ENCODE measurements at regions not wholly inside any gene's neighbourhood (a gene's known extent, or its start where the extent isn't known, plus 50 kb on each side); places are given as distances from the start of the nearest gene placed in this dataset.
"Not testable (repeated sequence)": the region's sequence is repeated elsewhere in the genome, so short reads cannot be mapped to it uniquely, and the experiment has no call there.

GRCh38 chr3:194866236-194866635 is 180.6 kb downstream of the FAM43A start:
- no peak for DNase-seq (ENCODE audit: low read depth in 2 of 2)

GRCh38 chr3:194867270-194867983 is 181.7 kb downstream of the FAM43A start:
- no peak for DNase-seq (ENCODE audit: low read depth in 2 of 2)

GRCh38 chr3:194868831-194869230 is 183.1 kb downstream of the FAM43A start:
- DNase-seq (ENCODE audit: low read depth in 2 of 2), result no peak

GRCh38 chr3:194869482-194870169 is 183.9 kb downstream of the FAM43A start:
- no peak for DNase-seq (ENCODE audit: low read depth in 2 of 2)

DNA sequence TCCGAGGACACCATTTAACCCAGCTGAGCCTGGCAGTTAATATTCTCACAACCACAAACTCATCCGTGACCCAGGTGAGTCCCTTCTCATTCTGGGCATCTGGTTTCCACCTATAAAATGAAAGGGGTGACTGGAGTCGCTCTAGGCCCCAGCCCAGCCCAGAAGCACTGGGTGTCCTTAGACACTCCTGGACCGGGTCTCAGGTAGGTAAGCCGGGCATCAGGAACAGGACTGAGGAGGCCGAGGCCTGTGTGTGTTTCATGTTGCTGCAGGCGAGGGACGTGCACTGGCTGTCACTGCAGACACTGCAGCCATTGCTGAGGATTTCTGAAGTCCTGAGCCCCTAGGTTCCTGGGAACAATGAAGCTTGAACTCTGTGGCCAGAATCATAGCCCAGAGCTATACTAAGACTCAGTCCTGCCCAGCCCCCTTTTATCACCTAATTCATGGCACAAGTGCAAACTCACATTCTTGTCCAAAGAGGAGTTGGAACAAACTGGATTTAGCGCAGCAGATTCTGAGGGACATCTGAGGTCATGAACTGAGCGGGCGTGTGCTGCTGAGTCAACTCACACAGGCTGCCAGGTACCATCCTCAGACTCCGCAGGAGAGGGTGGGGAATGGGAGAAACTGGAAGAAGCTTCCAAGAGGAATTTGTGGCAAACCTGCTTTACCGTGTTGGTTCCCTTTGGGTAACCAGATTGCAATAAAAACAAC is 184.9 kb downstream of the FAM43A start:
- DNase-seq (ENCODE audit: low read depth in 2 of 2), result no peak

DNA sequence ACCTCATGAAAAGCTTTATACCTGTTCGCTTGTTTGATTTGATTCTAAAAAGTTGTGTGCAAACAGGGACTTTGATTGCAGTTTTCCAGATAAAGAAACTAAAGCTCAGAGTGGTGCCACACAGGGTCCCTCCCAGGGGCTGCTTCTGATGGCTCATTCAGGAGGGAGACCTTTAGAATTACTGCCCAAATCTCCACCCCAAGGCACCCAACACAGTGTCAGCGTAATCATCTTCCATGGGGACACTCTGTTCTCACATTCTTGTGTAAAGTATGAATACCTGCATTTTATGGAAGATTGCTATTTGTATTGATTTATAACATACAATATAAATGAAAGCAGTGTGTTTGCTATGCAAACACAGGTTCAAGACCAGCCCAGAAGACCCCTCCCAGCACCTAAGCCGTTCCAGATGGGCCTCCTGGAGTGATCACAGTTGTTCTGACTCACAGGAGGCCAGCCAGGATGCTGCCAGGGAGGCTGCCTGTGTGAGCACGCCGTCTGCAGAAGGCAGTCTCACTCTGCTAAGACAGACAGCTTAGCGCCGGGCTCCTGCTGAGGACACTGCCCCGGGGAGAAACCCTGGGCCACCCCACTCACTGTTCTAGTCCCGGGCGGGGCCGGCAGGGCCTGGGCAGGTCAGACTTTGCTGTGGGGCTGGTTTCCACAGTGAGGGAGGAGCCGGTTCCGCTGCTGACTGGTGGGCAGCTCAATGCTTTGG is 185.6 kb downstream of the FAM43A start:
- DNase-seq (ENCODE audit: low read depth in 2 of 2), result no peak

GRCh38 chr3:194871864-194872668 is 186.4 kb downstream of the FAM43A start:
- no peak for DNase-seq (ENCODE audit: low read depth in 2 of 2)

DNA sequence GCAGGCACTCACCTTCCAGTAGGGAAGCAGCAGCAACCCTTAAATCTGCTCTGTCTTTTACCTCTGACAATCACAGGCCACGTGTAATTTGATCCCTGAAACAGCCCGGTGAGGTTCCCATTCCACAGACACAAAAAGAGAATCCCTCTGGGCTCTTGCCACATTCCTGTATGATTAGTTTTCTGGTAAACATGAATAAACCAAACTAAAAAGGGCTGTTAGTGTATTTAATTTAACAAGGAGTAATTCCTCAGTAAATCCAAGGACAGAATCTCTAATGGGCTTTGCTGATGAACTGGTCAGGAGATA is 186.9 kb downstream of the FAM43A start:
- no peak for DNase-seq (ENCODE audit: low read depth in 2 of 2)

DNA sequence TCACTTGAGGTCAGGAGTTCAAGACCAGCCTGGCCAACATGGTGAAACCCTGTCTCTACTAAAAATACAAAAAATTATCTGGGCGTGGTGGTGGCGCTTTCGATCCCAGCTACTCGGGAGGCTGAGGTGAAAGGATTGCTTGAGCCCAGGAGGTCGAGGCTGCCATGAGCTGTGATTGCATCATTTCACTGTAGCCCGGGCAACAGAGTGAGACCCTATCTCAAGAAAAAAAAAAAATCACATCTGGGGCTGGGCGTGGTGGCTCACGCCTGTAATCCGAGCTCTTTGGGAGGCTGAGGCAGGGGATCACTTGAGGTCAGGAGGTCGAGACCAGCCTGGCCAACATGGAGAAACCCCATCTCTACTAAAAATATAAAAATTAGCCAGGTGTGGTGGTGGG is 187.8 kb downstream of the FAM43A start:
- not testable (repeated sequence) for DNase-seq (ENCODE audit: low read depth in 2 of 2)

GRCh38 chr3:194874206-194874605 is 188.5 kb downstream of the FAM43A start:
- no peak for DNase-seq (ENCODE audit: low read depth in 2 of 2)

DNA sequence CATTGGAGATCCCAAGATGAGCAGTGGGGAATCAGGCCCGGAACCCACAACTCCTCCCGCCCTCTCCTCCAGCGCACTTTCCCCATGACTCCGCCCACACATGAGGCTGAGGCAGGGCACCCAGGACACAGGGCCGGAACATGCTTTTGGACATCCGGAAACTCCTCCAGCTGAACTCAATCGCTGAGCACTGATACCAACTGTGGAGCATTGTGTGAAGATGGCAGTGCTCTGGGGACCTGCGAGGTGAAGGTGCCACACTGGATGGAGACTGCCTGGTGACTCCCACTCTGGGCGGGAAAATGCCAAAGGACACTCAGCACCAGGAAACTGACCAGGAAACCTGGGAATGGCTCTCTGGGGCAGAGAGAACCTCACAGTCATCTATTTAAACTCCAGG is 189.1 kb downstream of the FAM43A start:
- no peak for DNase-seq (ENCODE audit: low read depth in 2 of 2)

DNA sequence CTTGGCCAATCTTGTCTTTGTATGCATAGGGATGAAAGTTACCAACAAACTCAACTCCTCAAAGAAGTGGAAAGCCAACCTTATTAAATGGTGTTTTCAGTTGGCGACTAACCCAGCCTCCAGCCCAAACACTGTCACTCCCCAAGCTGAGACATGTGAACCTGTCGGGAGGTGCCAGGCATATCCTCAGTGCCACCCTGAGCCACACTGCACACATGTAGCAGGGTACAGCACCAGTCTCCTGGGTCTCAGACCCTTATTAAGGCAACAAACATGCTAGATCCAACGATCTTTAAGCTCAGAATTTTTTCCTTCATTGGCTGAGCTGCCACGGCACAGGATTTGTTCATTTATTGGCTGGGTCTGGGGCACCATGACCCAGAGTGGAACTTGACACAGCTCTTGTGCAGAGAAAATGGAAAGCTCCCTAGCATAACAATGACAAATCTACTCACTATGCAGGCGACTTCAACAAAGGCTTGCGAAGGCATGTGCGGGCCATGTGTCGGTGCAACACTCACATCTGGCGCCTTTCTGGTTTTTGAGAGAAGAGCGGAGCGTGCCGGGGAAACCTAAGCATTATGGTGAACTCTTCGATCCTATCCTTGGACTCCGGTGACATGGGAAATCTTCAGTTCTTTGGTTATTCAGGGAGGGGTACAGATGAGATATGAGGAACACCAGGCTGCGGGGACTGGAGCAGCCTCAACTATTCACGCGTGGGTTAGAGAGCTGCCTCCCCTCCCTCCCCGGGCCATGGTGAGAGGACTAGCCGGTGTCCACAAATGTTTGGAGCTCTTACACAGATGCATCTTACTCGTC is 190.1 kb downstream of the FAM43A start:
- DNase-seq (ENCODE audit: low read depth in 2 of 2), result no peak

DNA sequence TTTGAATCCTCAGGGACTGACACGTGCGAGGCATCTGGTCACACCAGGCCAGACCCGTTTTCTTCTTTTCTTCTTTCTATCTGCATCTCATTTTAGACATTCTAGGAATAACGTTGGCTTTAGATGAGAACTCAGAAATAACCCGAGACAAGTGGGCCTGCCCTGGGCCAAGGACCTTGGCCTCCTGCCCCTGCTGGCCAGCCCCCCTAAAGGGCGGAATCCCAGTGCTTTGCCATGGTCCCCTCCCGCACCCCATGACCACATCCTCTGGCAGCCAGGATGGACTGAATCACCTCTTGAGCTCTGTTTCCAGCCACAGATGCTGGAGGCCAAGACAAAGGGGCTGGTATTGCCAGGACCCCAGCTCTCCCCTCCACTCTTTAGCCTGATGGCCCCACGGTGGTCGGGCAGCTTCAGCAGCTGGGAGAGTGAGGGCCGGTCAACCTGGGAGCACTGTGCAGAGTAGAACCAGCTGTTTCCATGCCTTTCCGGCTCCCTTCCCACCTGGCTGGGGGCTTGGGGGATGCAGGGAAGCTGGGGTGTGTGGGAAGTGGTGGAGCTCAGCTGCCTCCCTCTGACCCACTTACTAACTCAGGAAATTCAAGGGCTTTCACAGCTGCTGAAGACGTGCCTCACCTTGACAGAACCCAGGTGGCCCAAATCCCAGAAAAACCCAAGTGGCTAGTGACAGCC is 190.9 kb downstream of the FAM43A start:
- no peak for DNase-seq (ENCODE audit: low read depth in 2 of 2)

- DNase-seq (ENCODE audit: low read depth in 2 of 2), result no peak
Observed at GRCh38 chr3:194877291-194878119, 191.8 kb downstream of the FAM43A start.

- no peak for DNase-seq (ENCODE audit: low read depth in 2 of 2)
Observed at GRCh38 chr3:194879126-194879877, 193.6 kb downstream of the FAM43A start.

DNA sequence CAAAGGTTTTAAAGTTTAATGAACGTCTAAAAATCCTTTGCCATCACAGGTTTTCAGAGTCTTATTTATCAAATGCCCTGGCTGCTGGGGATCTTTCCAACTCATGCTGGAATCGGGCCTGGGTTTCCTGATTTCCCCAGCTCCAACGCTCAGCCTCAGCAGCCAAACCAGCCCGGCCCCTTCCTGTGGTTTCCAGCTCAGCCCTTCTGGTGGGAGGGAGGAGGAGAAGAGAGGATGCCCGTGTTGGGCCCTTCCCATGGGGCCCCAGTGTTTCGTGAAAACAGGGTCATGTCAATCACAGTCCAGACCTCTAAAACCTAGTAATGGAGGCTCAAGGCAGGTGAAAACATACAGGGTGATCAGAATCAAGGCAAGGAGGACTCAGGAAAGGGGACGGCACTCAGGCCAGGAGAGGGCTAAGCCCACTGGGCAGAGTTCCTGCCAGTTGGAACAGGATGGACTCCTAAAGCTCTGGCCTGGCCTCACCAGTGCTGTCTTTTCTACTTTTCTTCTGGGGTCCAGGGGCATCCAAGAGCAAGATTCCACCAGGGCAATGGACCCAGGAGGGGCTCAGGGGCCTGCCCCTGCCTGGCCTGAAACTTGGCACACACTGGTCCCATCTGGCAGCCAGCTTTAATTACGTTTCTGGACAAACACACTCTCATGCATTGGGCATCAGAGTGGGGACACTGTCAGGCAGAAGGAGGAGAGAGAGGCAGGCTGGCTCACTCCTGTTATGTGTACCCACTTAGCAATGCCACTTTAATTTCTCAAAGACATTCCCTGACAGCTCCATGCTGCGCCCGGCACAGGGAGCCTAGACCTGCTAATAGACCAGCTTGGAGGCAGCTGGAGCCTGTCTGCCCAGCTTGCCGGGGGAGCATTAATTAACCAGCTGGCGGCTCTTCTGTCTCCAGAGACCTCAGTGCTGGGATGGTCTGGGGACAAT is 194.6 kb downstream of the FAM43A start:
- no peak for DNase-seq (ENCODE audit: low read depth in 2 of 2)

Data from stimulated activated CD8-positive, alpha-beta memory T cell treated with anti-CD3 and anti-CD28 coated beads, Interleukin-7, amount 100 ng/mL, for 1 hour (primary cell).